ENCODE measurements at regions not wholly inside any gene's neighbourhood (a gene's known extent, or its start where the extent isn't known, plus 50 kb on each side); places are given as distances from the start of the nearest gene placed in this dataset.

- no peak for DNase-seq (ENCODE audit: low read depth in 4 of 4, low spot score in 2 of 4)
Measured at GRCh38 chr22:27499121-27499520, 302.4 kb downstream of the MN1 start.

DNA sequence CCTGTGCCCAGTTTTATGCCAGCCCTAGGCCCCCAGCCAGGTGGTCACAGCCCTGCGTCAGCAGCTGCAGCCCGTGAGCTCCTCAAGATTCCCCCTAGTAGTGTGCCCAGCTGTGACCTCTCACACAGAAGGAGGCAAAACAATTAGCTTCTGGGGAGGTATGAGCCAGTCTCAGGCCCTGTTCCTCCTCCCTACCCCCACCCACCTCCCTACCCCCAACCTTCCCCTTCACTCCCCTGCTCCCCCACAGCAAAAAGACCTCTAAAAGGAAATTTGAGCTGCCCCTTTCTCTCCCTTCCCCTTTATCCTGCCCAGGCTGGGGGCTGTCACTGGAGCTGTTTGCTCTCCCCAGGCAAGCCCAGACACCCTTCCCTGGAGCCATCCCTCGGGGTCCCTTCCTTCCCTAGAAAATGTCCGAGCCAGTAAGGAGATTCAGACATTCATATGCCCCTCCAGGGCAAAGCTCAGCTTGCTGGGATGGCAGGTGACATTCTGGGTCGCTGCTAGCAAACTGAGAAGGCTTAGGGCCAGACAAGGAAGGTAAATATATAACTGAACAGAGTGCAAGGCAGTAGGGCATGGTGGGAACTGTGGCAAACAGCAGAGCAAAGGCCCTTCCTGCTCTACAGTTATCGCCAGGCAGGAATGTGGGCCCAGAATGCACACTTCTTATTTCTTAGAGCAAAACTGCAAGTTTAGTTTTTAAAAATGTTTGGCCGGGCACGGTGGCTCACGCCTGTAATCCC lies 300.2 kb downstream of the MN1 start:
- no peak for DNase-seq (ENCODE audit: low read depth in 4 of 4, low spot score in 2 of 4)

DNA sequence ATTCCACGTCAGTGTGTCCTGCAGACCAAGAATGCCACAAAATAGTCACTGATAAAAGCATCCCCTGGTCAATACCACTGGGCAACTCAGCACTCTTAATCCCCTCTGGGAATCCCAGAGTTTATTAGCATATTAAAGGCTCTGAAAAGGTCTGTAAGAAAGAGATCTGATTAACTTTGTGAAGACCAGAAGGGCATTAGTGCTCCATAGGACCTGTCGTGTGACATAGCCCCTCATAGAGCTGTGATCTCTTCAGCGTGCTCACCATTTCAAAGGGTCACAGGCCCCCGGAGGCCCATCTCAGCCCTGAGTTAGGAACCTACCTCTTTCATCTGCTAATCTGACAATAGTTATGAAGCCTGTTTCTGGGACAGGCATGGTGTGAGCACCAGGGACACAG lies 299.2 kb downstream of the MN1 start:
- no peak for DNase-seq (ENCODE audit: low read depth in 4 of 4, low spot score in 2 of 4)

- DNase-seq (ENCODE audit: low read depth in 4 of 4, low spot score in 2 of 4) = no peak
Measured at GRCh38 chr22:27504360-27505253, 296.9 kb downstream of the MN1 start.

- no peak for DNase-seq (ENCODE audit: low read depth in 4 of 4, low spot score in 2 of 4)
Measured at GRCh38 chr22:27507111-27507611, 294.4 kb downstream of the MN1 start.

DNA sequence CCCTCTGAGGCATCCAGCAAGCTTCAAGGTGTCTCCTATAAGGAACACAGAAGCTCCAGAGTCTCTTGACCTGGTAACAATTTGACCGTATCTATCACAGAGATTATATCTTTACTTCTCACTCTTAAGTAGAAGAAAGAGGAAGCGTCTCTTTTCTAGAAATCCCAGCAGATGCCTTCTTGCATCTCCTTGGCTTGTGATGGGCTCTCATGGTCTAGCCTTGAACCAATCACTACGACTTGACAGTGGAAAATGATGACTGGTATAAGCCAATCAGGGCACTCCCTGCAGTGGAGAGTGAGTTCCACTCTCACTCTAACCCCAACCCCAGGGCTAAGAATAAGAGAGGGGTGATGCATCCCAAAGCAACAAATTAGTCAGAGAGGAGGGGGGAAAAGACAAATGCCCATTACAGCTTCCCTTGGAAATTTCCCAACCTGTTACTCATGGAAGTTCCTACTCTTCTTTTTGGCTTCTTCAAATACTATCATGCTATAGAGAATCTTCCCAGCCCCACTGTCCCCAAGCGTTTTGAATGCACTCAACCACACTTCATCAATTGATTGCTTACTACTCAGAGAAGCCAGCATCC lies 293.5 kb downstream of the MN1 start:
- no peak for DNase-seq (ENCODE audit: low read depth in 4 of 4, low spot score in 2 of 4)

DNA sequence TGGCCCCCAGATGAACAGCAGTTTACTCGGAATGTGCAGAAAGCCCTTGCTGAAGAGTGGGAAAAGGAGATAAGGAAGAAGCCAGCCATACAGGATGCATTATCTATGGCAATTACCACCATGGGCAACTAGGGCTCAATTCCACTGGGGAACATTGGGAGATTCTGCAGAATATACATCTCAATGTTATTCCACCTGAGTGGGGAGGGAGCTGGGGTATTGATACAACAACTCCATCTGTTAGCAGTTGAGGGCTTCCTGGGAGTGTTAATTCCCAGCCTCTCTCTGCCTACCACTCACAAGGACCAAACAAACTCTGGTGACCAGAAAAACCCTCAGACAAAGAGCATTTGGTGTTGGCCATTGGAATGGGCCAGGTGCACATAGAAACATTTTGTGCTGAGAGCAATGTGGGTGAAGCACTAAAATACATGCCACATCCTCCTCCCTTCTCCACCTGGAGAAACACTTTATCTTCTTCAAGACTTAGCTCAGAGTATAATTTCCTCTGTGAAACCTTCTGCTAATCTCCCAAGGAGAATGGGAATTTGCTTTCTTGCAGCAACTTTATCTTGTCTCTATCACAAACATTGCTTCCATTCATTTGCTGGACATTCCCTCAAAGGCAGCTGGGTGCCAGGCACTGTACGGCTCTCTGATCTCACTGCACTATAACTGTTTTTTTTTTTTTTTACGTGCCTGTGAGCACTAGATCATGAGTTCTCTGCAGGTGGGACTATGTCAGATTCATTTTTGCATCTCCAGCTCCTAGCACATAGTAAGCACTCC lies 292.2 kb downstream of the MN1 start:
- no peak for DNase-seq (ENCODE audit: low read depth in 4 of 4, low spot score in 2 of 4)

GRCh38 chr22:27510024-27510423 lies 291.5 kb downstream of the MN1 start:
- DNase-seq (ENCODE audit: low read depth in 4 of 4, low spot score in 2 of 4) = no peak

DNA sequence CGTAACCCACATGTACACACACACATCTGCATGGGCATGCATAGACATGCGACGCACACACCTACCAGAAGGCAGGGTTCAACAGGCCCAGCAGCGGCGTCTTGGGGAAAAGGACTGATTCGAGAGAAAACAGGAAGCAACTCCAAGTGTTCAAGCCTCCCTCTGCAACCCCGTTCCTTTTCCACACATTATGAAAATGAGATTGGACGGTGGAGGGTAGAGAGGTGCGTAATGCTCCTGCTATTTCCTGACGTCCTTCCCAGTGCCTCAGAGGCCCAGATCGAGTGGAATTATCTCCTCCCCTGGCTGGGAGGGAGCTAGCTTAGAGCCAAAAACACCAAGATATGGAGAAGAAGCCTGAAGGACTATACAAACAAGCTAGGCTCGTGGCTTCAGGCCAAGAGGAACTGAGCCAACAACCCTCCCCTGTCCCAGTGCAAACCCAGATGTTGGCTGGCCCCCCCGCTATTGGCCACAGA lies 289.2 kb downstream of the MN1 start:
- DNase-seq (ENCODE audit: low read depth in 4 of 4, low spot score in 2 of 4) = no peak

- DNase-seq (ENCODE audit: low read depth in 4 of 4, low spot score in 2 of 4) = no peak
Measured at GRCh38 chr22:27513021-27513420, 288.5 kb downstream of the MN1 start.

DNA sequence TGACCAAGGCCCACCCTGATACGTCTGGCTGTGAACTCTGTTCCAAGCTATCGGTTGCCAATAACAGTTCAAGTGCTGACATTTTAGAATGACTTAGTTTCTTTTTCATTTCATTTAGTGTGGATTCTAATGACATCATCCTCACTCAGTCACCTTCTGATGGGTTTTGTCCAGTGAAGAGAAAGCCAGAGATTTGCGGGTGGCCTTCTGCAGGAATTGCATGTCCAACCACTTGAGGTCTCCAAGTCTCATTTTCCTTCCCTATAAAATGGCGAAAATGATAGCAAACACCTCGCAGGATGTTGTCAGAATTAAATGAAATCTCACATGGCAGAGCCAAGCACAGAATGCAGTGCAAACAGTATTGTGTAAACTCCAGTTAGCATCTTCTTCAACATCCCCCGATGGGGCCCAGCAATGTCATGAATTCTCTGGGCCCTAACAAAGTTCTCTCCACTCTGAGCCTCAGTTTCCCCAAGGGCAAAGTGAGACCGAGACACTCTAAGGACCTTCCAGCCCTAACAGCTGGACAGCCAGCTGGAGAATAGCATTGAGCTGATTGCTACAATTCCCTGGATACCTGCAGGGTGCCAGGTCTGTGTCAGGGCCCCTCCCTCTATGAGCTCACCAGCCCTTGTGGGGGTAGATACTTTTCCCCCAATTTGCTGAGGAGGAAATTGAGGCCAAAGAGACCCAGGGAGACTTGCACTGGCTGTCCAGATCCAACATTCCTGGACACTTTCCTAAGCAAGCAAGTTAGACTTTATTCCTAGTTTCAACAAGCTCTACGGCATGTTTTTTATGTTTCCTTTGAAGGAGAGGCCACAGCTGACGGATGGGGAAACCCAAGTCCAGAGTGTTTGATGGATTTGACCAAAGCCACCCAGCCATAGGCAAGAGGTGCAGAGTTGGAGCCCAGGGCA lies 286.7 kb downstream of the MN1 start:
- no peak for DNase-seq (ENCODE audit: low read depth in 4 of 4, low spot score in 2 of 4)

GRCh38 chr22:27517361-27518155 lies 284.0 kb downstream of the MN1 start:
- no peak for DNase-seq (ENCODE audit: low read depth in 4 of 4, low spot score in 2 of 4)

DNA sequence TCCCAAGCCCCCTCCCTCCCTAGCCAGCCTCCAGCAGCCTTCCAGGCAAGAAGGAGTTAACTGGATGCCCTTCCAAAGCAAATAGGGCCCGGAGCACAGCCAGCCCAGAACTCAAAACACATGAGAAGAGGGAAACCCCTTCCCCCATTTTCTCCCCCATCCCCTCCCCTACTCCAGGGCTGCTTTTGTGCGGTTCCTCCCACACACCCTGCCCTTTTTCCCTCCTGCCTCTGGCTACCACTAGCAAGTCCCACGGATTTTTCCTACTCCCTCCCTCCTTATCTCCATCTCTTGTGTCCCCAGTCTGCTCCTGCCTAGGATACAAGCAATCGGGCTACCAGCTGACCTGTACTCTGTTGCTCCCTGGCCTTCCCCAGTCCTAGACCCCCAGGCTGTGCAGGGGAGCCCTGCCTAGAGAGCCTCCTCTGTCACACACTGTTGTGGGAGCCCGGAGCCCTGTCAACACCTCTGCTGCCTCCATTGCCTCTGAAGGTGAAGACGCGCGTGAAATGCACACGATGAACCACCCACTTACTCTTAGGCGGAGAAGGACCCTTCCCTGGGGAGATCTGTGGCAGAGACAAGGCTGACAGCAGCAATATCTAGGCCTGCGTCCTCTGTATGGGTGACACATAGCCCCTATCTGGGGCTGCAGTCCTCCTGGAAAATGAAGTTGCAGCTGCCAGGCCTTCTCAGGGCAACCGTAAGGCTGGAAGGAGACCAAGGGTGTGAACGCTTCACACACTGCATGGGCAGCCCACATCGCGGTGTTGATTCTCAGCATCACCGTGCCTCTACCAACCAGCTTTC lies 282.8 kb downstream of the MN1 start:
- DNase-seq (ENCODE audit: low read depth in 4 of 4, low spot score in 2 of 4) = no peak

- DNase-seq (ENCODE audit: low read depth in 4 of 4, low spot score in 2 of 4) = no peak
Measured at GRCh38 chr22:27523711-27524110, 277.8 kb downstream of the MN1 start.

- no peak for DNase-seq (ENCODE audit: low read depth in 4 of 4, low spot score in 2 of 4)
Measured at GRCh38 chr22:27525711-27526110, 275.8 kb downstream of the MN1 start.

DNA sequence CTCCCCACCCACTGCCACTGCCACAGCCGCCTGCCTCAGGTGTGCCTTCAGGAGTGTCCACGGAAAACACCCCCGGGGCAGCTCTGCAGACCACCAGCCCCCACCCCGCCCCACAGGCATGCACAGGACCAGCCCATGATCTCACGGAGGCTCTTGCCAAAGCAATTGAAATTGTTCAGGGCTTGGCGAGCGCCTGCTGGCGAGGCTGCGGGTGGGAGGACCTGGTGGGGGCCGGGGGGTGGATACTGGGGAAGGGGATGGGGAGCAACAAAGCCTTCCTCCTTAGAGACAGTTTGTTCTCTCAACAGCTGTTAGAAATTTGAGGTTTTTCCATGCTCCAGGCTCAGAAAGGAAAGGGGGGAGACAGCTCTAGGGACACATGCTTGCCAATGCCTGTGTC lies 274.7 kb downstream of the MN1 start:
- no peak for DNase-seq (ENCODE audit: low read depth in 4 of 4, low spot score in 2 of 4)

GRCh38 chr22:27531782-27532530 lies 269.6 kb downstream of the MN1 start:
- DNase-seq (ENCODE audit: low read depth in 4 of 4, low spot score in 2 of 4) = no peak

Data from left renal cortex interstitium (tissue), 4 donors.